ENCODE measurements at regions not wholly inside any gene's neighbourhood (a gene's known extent, or its start where the extent isn't known, plus 50 kb on each side); places are given as distances from the start of the nearest gene placed in this dataset.

- H3K4me3 ChIP-seq, result no peak overlapping the region
- ATAC-seq, result no peak
- intact Hi-C loops (cut with DNase I), result no loop called here
Measured at GRCh38 chr7:36802459-36803135, 78.3 kb upstream of the AOAH start.

DNA sequence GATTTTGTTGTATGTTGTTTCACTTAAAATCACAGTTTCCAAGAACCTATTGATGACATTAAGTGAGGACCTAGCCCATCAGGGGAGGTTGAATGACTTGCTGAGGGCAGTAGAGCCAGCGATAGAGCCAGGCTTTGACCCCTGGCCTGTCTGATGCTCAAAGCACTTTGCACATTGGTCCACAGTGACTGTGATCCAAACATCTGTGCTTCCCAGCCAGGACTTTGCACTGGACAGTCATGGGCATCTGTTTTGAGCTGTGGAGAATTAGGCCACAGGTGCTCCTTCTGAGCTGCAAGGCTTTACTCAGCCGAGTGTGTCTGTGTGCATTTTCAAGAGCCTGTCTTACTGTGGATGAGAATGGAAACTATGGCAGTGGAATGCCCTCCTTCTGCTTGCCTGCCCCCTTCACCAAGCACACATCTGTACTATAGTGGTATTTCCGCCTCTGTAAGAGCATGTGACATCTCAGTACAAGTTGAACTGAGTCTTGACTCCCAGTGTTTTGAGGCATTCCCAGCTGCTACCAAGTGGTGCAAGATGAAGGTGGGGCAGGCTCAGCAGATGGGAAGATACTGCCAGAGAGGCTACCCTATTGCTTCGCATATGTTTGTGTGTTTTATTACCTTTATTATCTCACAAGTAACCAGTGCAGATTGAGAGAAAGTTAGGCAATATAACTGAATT lies 72.7 kb upstream of the AOAH start:
- intact Hi-C loops (cut with DNase I), result no loop called here
- H3K4me1 ChIP-seq, result no peaks in the 10 kb centered on the region
- ATAC-seq (no peak), DNase-seq (no peak)
- TF ChIP-seq, protein P1, sequence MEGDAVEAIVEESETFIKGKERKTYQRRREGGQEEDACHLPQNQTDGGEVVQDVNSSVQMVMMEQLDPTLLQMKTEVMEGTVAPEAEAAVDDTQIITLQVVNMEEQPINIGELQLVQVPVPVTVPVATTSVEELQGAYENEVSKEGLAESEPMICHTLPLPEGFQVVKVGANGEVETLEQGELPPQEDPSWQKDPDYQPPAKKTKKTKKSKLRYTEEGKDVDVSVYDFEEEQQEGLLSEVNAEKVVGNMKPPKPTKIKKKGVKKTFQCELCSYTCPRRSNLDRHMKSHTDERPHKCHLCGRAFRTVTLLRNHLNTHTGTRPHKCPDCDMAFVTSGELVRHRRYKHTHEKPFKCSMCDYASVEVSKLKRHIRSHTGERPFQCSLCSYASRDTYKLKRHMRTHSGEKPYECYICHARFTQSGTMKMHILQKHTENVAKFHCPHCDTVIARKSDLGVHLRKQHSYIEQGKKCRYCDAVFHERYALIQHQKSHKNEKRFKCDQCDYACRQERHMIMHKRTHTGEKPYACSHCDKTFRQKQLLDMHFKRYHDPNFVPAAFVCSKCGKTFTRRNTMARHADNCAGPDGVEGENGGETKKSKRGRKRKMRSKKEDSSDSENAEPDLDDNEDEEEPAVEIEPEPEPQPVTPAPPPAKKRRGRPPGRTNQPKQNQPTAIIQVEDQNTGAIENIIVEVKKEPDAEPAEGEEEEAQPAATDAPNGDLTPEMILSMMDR (IDR thresholded peaks at IDR 0.05), result no peak
- no peak overlapping the region for H3K27ac ChIP-seq
- H3K36me3 ChIP-seq, result no peaks in the 10 kb centered on the region
- no peaks in the 10 kb centered on the region for H3K9me3 ChIP-seq
- H3K4me3 ChIP-seq, result no peak overlapping the region
- H3K27me3 ChIP-seq (ENCODE audit: low read depth), result no peaks in the 10 kb centered on the region

More at GRCh38 chr7:36802459-36803135, 78.3 kb upstream of the AOAH start:
- Histone ChIP-seq H3K36me3 (no peaks in the 10 kb centered on the region), H3K27me3 (ENCODE audit: low read depth) (no peaks in the 10 kb centered on the region), H3K4me1 (no peaks in the 10 kb centered on the region), H3K27ac (no peak overlapping the region), H3K9me3 (no peaks in the 10 kb centered on the region)
- TF ChIP-seq, protein P1 (IDR thresholded peaks at IDR 0.05), result no peak
- DNase-seq, result no peak

GRCh38 chr7:36795451-36796021 lies 71.2 kb upstream of the AOAH start:
- intact Hi-C loops (cut with DNase I), result no loop called here
- H3K4me3 ChIP-seq, result no peak overlapping the region
- DNase-seq (no peak), ATAC-seq (no peak)
- TF ChIP-seq, protein P1 (IDR thresholded peaks at IDR 0.05), result no peak
- no peaks in the 10 kb centered on the region for H3K4me1 ChIP-seq
- H3K9me3 ChIP-seq, result no peaks in the 10 kb centered on the region
- no peak overlapping the region for H3K27ac ChIP-seq
- H3K27me3 ChIP-seq (ENCODE audit: low read depth), result no peaks in the 10 kb centered on the region
- no peaks in the 10 kb centered on the region for H3K36me3 ChIP-seq

DNA sequence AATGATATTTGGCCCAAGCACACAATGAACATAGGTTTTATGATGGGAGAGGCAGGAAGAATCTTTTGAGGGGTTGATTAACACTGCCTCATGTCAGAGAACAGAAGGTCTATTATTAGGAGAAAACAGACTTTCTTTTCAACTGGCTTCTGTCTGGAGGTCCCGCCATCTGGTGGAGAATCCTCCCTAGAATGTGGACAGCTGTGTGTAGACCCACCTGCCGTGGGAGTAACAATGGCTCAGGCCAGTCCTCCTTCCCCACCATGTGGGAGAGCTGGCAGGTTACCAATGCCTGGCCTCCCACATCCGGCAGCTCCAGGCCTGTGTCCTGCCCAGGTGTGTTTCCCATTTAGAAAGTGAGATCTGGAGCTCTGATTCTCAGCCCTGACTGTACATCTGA lies 70.4 kb upstream of the AOAH start:
- H3K36me3 ChIP-seq, result no peaks in the 10 kb centered on the region
- H3K27ac ChIP-seq, result no peak overlapping the region
- no peak overlapping the region for H3K4me3 ChIP-seq
- no peaks in the 10 kb centered on the region for H3K9me3 ChIP-seq
- TF ChIP-seq, protein P1 (IDR thresholded peaks at IDR 0.05), result no peak
- no peaks in the 10 kb centered on the region for H3K4me1 ChIP-seq
- intact Hi-C loops (cut with DNase I), result no loop called here
- DNase-seq (no peak), ATAC-seq (no peak)
- H3K27me3 ChIP-seq (ENCODE audit: low read depth), result no peaks in the 10 kb centered on the region

DNA sequence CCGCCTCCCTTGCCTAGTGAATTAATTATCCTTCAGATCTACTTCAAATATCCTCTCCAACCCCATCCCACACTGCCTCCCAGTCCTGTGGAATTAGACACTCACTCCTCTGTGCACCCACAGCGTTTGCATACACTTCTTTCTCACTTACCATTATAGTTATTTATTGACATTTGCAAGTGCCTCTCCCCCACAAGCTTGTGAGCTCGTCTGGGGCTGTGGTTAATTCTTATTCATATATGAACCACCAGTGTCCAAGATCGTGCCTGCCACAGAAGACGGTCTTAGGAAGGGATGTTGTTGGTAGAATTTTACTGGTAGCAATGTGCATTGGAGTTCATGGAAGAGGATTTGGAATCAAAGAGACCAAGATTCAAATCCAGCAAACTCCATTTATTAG lies 68.1 kb upstream of the AOAH start:
- DNase-seq, result no peak
- no peaks in the 10 kb centered on the region for H3K9me3 ChIP-seq
- H3K27ac ChIP-seq, result no peak overlapping the region
- TF ChIP-seq, protein P1 (IDR thresholded peaks at IDR 0.05), result no peak
- intact Hi-C loops (cut with DNase I), result no loop called here
- no peaks in the 10 kb centered on the region for H3K36me3 ChIP-seq
- H3K4me3 ChIP-seq, result no peak overlapping the region
- ATAC-seq, result no peak
- H3K4me1 ChIP-seq, result no peaks in the 10 kb centered on the region
- no peaks in the 10 kb centered on the region for H3K27me3 ChIP-seq (ENCODE audit: low read depth)
